Thyroid gland (tissue), 4 donors: ENCODE measurements at regions not wholly inside any gene's neighbourhood (a gene's known extent, or its start where the extent isn't known, plus 50 kb on each side); places are given as distances from the start of the nearest gene placed in this dataset.

Experiments used
- POLR2A ChIP-seq, 2 donors: fragments of 450-650 bp; IDR thresholded peaks; one replicate each; pipeline ENCODE4 v1.6.1; 2017; ENCODE audit warnings: antibody characterized with exemption in 2 of 2, mild to moderate bottlenecking in 2 of 2, moderate library complexity in 1 of 2
- TF ChIP-seq, protein P1 (sequence below), 6 experiments: fragments of 200-600 bp in 3 of 6; fragments of 450-650 bp in 3 of 6; sonication (generic) in 3 of 6; IDR thresholded peaks; one replicate each; pipeline ENCODE4 v1.5.1; 2016 to 2019; ENCODE audit warnings: antibody characterized with exemption in 6 of 6, mild to moderate bottlenecking in 2 of 6, inconsistent platforms in 1 of 6, moderate library complexity in 1 of 6

DNA sequence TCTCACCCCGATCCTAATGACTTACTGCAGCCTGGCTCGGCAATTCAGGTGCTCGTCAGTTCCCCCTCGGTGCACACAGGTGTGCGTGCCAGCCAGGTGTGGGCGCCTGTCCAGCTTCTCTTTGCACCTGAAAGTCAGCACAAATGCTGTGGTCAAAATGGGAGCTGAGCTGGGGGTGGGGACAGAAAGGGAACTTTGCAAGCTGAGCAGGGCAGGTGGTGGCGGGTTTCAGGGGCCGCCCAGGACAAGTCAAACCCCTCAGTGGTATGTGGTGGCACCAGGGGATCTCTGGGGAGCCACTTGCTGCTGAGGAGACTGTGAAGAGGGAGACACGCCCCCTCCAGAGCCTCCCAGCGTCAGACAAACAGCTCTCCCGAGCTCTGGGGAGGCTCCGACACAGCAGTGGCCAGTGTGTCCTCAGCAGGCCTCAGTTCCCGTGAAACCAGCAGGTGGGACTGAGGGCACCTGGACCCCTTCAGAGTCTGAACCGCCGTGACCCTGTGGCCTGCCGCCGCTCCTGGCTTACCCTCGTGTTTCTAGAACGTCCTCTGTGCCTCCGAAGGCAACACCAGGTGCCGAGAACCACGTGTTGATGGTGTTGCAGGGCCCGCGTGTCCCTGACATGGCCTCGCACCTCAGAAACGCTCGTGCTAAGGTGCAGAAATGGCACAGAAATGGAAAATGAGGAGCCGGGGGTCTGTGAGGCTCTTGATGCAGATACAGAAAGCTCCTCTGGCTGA lies 233.5 kb upstream of the TNRC6C start:
- TF ChIP-seq, protein P1, sequence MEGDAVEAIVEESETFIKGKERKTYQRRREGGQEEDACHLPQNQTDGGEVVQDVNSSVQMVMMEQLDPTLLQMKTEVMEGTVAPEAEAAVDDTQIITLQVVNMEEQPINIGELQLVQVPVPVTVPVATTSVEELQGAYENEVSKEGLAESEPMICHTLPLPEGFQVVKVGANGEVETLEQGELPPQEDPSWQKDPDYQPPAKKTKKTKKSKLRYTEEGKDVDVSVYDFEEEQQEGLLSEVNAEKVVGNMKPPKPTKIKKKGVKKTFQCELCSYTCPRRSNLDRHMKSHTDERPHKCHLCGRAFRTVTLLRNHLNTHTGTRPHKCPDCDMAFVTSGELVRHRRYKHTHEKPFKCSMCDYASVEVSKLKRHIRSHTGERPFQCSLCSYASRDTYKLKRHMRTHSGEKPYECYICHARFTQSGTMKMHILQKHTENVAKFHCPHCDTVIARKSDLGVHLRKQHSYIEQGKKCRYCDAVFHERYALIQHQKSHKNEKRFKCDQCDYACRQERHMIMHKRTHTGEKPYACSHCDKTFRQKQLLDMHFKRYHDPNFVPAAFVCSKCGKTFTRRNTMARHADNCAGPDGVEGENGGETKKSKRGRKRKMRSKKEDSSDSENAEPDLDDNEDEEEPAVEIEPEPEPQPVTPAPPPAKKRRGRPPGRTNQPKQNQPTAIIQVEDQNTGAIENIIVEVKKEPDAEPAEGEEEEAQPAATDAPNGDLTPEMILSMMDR (IDR thresholded peaks at IDR 0.05): no peak
- no peak for TF ChIP-seq POLR2A (IDR thresholded peaks at IDR 0.05)
